RWPE2 (cell line): ENCODE measurements at regions not wholly inside any gene's neighbourhood (a gene's known extent, or its start where the extent isn't known, plus 50 kb on each side); places are given as distances from the start of the nearest gene placed in this dataset.

Source experiments
- ATAC-seq: fragments of 200-7000 bp; cut with Tn5 transposase; 3 replicates; pipeline ENCODE4 v1.9.1; 2021; ENCODE audit warnings: low read depth
- DNase-seq: peaks from one replicate; pipeline ENCODE4 v3.0.0-alpha.2; 2020; ENCODE audit warnings: low spot score
- H3K27ac ChIP-seq: fragments of 450-650 bp; 2 replicates; pipeline ENCODE4 v1.5.1; 2017; ENCODE audit warnings: mild to moderate bottlenecking; ENCODE audit not compliant: poor library complexity, severe bottlenecking
- H3K27me3 ChIP-seq: fragments of 250-450 bp; sonication (Bioruptor Pico); 2 replicates; pipeline ENCODE4 v1.5.1; 2021; ENCODE audit warnings: mild to moderate bottlenecking, moderate library complexity; ENCODE audit not compliant: insufficient read depth, poor library complexity, severe bottlenecking
- H3K36me3 ChIP-seq: fragments of 250-450 bp; sonication (Bioruptor Pico); 2 replicates; pipeline ENCODE4 v1.5.1; 2020; ENCODE audit warnings: low read depth, mild to moderate bottlenecking, moderate library complexity
- H3K4me1 ChIP-seq: fragments of 250-450 bp; sonication (Bioruptor Pico); 2 replicates; pipeline ENCODE4 v1.5.1; 2021; ENCODE audit warnings: mild to moderate bottlenecking, moderate library complexity; ENCODE audit not compliant: insufficient read depth, poor library complexity, severe bottlenecking
- H3K4me3 ChIP-seq: fragments of 250-450 bp; sonication (Bioruptor Pico); 2 replicates; pipeline ENCODE4 v1.5.1; 2021; ENCODE audit warnings: mild to moderate bottlenecking, moderate library complexity; ENCODE audit not compliant: severe bottlenecking
- H3K9me3 ChIP-seq: fragments of 250-450 bp; sonication (Bioruptor Pico); 2 replicates; pipeline ENCODE4 v1.5.1; 2021; ENCODE audit warnings: mild to moderate bottlenecking, moderate library complexity; ENCODE audit not compliant: severe bottlenecking
- CTCF ChIP-seq: fragments of 450-650 bp; IDR thresholded peaks from one replicate; pipeline ENCODE4 v1.5.1; 2017; ENCODE audit warnings: mild to moderate bottlenecking, moderate library complexity; ENCODE audit not compliant: poor library complexity, severe bottlenecking

GRCh38 chr6:168369786-168370185, 50.2 kb upstream of the DACT2 start:
- ATAC-seq (no peak), DNase-seq (no peak)
- H3K27ac ChIP-seq: no peak overlapping the region
- no peak for TF ChIP-seq CTCF
- H3K9me3 ChIP-seq: no peaks in the 10 kb centered on the region
- H3K27me3 ChIP-seq: no peaks in the 10 kb centered on the region
- H3K4me3 ChIP-seq: no peak overlapping the region
- no peaks in the 10 kb centered on the region for H3K4me1 ChIP-seq
- H3K36me3 ChIP-seq: no peaks in the 10 kb centered on the region

- peak; percentile 85 for TF ChIP-seq CTCF
- Histone ChIP-seq H3K36me3 (no peaks in the 10 kb centered on the region), H3K27ac (no peak overlapping the region), H3K27me3 (no peaks in the 10 kb centered on the region), H3K9me3 (no peaks in the 10 kb centered on the region), H3K4me3 (no peak overlapping the region), H3K4me1 (no peaks in the 10 kb centered on the region)
- DNase-seq (no peak), ATAC-seq (peak; percentile 86)
Measured at GRCh38 chr6:168370310-168370991, 50.9 kb upstream of the DACT2 start.

- TF ChIP-seq CTCF: no peak
- Histone ChIP-seq H3K36me3 (no peaks in the 10 kb centered on the region), H3K27me3 (no peaks in the 10 kb centered on the region), H3K4me1 (no peaks in the 10 kb centered on the region), H3K9me3 (no peaks in the 10 kb centered on the region), H3K4me3 (no peak overlapping the region), H3K27ac (no peak overlapping the region)
- DNase-seq: no peak
- no peak for ATAC-seq
Measured at GRCh38 chr6:168371185-168371584, 51.6 kb upstream of the DACT2 start.

GRCh38 chr6:168371618-168371980, 52.0 kb upstream of the DACT2 start:
- H3K4me3 ChIP-seq: no peak overlapping the region
- no peak for ATAC-seq
- TF ChIP-seq CTCF: no peak

GRCh38 chr6:168371981-168372711, 52.6 kb upstream of the DACT2 start:
- Histone ChIP-seq H3K9me3 (no peaks in the 10 kb centered on the region), H3K4me3 (no peak overlapping the region), H3K4me1 (no peaks in the 10 kb centered on the region), H3K36me3 (no peaks in the 10 kb centered on the region), H3K27ac (no peak overlapping the region), H3K27me3 (no peaks in the 10 kb centered on the region)
- ATAC-seq: no peak
- no peak for DNase-seq
- TF ChIP-seq CTCF: no peak

More at GRCh38 chr6:168371618-168371980, 52.0 kb upstream of the DACT2 start:
- DNase-seq: no peak
- Histone ChIP-seq H3K27ac (no peak overlapping the region), H3K27me3 (no peaks in the 10 kb centered on the region), H3K36me3 (no peaks in the 10 kb centered on the region), H3K9me3 (no peaks in the 10 kb centered on the region), H3K4me1 (no peaks in the 10 kb centered on the region)
